Ovary (tissue), 3 donors: ENCODE measurements at regions not wholly inside any gene's neighbourhood (a gene's known extent, or its start where the extent isn't known, plus 50 kb on each side); places are given as distances from the start of the nearest gene placed in this dataset.

Experiments used
- CTCF ChIP-seq, 3 donors: fragments of 450-650 bp in 2 of 3; fragments of 200-600 bp in 1 of 3; IDR thresholded peaks; one replicate each; pipeline versions ENCODE4 v1.5.1 to v1.8.0; 2016 to 2022; ENCODE audit warnings: antibody characterized with exemption in 3 of 3, mild to moderate bottlenecking in 1 of 3
- EP300 ChIP-seq: sonication (generic); formaldehyde crosslinking; IDR thresholded peaks from one replicate; pipeline ENCODE4 v1.6.1; 2017; ENCODE audit warnings: antibody characterized with exemption
- POLR2A ChIP-seq: fragments of 450-650 bp; IDR thresholded peaks from one replicate; pipeline ENCODE4 v1.6.1; 2017; ENCODE audit warnings: antibody characterized with exemption, mild to moderate bottlenecking, moderate library complexity
- donor health status: DM: no; HTN: no; CAD: no.

- TF ChIP-seq CTCF (IDR thresholded peaks at IDR 0.05) (no peak), POLR2A (no peak), EP300 (no peak)
Measured at GRCh38 chr4:170325599-170325998, 235.8 kb upstream of the AADAT start.
